SU-DHL-6 (cell line): ENCODE measurements at regions not wholly inside any gene's neighbourhood (a gene's known extent, or its start where the extent isn't known, plus 50 kb on each side); places are given as distances from the start of the nearest gene placed in this dataset.

Experiments
- H2AFZ ChIP-seq: fragments of 200-600 bp; sonication (generic); 2 replicates; pipeline ENCODE4 v1.6.1; 2014; ENCODE audit warnings: low read depth, mild to moderate bottlenecking, moderate library complexity, mixed read lengths, antibody characterized with exemption, low read length; ENCODE audit not compliant: severe bottlenecking
- H3F3A ChIP-seq: fragments of 200-600 bp; shearing (Covaris generic); 2 replicates; pipeline ENCODE4 v1.6.0; 2016; ENCODE audit warnings: antibody characterized with exemption, mild to moderate bottlenecking; ENCODE audit not compliant: insufficient read depth
- H3K27ac ChIP-seq: fragments of 200-600 bp; sonication (generic); 2 replicates; pipeline ENCODE4 v1.5.1; 2016; ENCODE audit warnings: low read depth, mild to moderate bottlenecking, low read length, moderate library complexity, mixed read lengths
- H3K27me3 ChIP-seq: fragments of 200-600 bp; sonication (generic), shearing (Covaris generic); 2 replicates; pipeline ENCODE4 v1.6.0; 2014; ENCODE audit warnings: mild to moderate bottlenecking, low read length
- H3K36me3 ChIP-seq: fragments of 200-600 bp; sonication (generic); 2 replicates; pipeline ENCODE4 v1.6.1; 2014; ENCODE audit warnings: mild to moderate bottlenecking, low read length, mixed read lengths
- H3K4me2 ChIP-seq: fragments of 300-600, 200-600 bp; shearing (Covaris generic), sonication (generic); 2 replicates; pipeline ENCODE4 v1.6.0; 2014; ENCODE audit warnings: low read length, low read depth, mild to moderate bottlenecking; ENCODE audit not compliant: poor library complexity, severe bottlenecking
- H3K4me3 ChIP-seq: fragments of 200-600 bp; sonication (generic); 2 replicates; pipeline ENCODE4 v1.5.1; 2014; ENCODE audit warnings: antibody characterized with exemption, low read length, mild to moderate bottlenecking, mixed read lengths; ENCODE audit not compliant: insufficient read depth, poor library complexity, severe bottlenecking
- H3K79me2 ChIP-seq: fragments of 200-600 bp; sonication (generic); 2 replicates; pipeline ENCODE4 v1.6.1; 2014; ENCODE audit warnings: mild to moderate bottlenecking, low read length, moderate library complexity; ENCODE audit not compliant: insufficient read depth
- H3K9ac ChIP-seq: fragments of 200-600 bp; sonication (generic); 2 replicates; pipeline ENCODE4 v1.7.0; 2014; ENCODE audit warnings: mild to moderate bottlenecking, low read length
- H3K9me2 ChIP-seq: fragments of 200-600 bp; sonication (generic); replicated peaks from 2 replicates; pipeline ENCODE4 v1.6.1; 2014; ENCODE audit warnings: low read length; ENCODE audit not compliant: insufficient read depth
- H3K9me3 ChIP-seq: fragments of 200-600 bp; sonication (generic); 2 replicates; pipeline ENCODE4 v1.6.1; 2014; ENCODE audit warnings: low read length, mixed read lengths; ENCODE audit not compliant: insufficient read depth
- H4K20me1 ChIP-seq: fragments of 200-600 bp; sonication (generic); 2 replicates; pipeline ENCODE4 v1.6.1; 2014; ENCODE audit warnings: low read depth, mild to moderate bottlenecking, antibody characterized with exemption, low read length, moderate library complexity, mixed read lengths
- EZH2phosphoT487 ChIP-seq: fragments of 200-600 bp; sonication (generic), shearing (Covaris generic); conservative IDR thresholded peaks from 2 replicates; pipeline ENCODE4 v1.6.1; 2018; ENCODE audit warnings: mild to moderate bottlenecking, antibody characterized with exemption, low read length, moderate library complexity, mixed read lengths
- TF ChIP-seq, protein P1 (sequence below): fragments of 200-600 bp; sonication (generic); IDR thresholded peaks from one replicate; pipeline ENCODE4 v1.5.1; 2017; ENCODE audit warnings: antibody characterized with exemption, mild to moderate bottlenecking, low read length, moderate library complexity; ENCODE audit not compliant: insufficient read depth, poor library complexity, severe bottlenecking

DNA sequence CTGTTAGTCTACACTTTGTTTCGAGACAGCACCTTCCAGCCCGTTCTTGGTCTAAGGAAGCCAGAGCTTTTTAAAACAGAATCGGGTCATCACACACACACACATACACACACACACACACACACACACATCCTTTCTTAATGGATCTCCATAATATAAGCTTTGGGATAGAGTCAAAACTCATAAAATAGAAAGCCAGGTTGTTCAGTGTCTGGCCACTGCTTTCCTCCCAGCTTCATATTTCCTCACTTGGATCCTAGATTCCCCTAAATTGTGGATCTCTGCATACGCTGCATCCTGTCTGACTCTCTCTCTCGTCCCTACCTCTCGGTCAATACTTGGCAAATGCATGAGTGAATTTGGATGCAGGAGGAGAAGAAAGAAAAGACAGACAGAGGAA is 120.5 kb upstream of the SLC14A2 start:
- no peak overlapping the region for H2AFZ ChIP-seq
- H4K20me1 ChIP-seq = no peaks in the 10 kb centered on the region
- no peaks in the 10 kb centered on the region for H3K36me3 ChIP-seq
- no peaks in the 10 kb centered on the region for H3K79me2 ChIP-seq
- no peak overlapping the region for H3K27ac ChIP-seq
- H3K9me3 ChIP-seq = no peaks in the 10 kb centered on the region
- no peak overlapping the region for H3K4me3 ChIP-seq
- no peak overlapping the region for H3K4me2 ChIP-seq
- H3F3A ChIP-seq = no peaks in the 10 kb centered on the region
- no peaks in the 10 kb centered on the region for H3K9me2 ChIP-seq
- no peak for TF ChIP-seq EZH2phosphoT487
- TF ChIP-seq, protein P1, sequence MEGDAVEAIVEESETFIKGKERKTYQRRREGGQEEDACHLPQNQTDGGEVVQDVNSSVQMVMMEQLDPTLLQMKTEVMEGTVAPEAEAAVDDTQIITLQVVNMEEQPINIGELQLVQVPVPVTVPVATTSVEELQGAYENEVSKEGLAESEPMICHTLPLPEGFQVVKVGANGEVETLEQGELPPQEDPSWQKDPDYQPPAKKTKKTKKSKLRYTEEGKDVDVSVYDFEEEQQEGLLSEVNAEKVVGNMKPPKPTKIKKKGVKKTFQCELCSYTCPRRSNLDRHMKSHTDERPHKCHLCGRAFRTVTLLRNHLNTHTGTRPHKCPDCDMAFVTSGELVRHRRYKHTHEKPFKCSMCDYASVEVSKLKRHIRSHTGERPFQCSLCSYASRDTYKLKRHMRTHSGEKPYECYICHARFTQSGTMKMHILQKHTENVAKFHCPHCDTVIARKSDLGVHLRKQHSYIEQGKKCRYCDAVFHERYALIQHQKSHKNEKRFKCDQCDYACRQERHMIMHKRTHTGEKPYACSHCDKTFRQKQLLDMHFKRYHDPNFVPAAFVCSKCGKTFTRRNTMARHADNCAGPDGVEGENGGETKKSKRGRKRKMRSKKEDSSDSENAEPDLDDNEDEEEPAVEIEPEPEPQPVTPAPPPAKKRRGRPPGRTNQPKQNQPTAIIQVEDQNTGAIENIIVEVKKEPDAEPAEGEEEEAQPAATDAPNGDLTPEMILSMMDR = no peak
- H3K27me3 ChIP-seq = no peaks in the 10 kb centered on the region
- H3K9ac ChIP-seq = no peak overlapping the region

DNA sequence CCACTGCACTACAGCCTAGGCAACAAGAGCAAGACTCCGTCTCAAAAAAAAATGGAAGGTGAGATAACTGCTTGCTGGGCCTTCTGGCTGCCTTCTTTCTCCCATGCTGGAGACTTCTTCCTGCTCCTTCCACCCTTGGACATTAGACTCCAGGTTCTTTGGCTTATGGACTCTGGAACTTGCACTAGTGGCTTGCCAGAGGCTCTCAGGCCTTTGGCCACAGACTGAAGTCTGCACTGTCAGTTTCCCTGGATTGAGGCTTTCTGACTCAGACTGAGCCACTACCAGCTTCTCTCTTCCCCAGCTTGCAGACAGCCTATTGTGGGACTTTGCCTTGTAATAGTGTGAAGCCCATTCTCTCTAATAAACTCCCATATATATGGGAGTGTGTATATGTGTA is 118.5 kb upstream of the SLC14A2 start:
- H3K4me2 ChIP-seq = no peak overlapping the region
- H3K9ac ChIP-seq = no peak overlapping the region
- no peaks in the 10 kb centered on the region for H3K9me2 ChIP-seq
- no peak overlapping the region for H2AFZ ChIP-seq
- H3K79me2 ChIP-seq = no peaks in the 10 kb centered on the region
- H3K36me3 ChIP-seq = no peaks in the 10 kb centered on the region
- H3K27ac ChIP-seq = no peak overlapping the region
- TF ChIP-seq EZH2phosphoT487 = no peak
- TF ChIP-seq, protein P1 = no peak
- no peaks in the 10 kb centered on the region for H3K9me3 ChIP-seq
- no peaks in the 10 kb centered on the region for H3K27me3 ChIP-seq
- H3K4me3 ChIP-seq = no peak overlapping the region
- H4K20me1 ChIP-seq = no peaks in the 10 kb centered on the region
- no peaks in the 10 kb centered on the region for H3F3A ChIP-seq

DNA sequence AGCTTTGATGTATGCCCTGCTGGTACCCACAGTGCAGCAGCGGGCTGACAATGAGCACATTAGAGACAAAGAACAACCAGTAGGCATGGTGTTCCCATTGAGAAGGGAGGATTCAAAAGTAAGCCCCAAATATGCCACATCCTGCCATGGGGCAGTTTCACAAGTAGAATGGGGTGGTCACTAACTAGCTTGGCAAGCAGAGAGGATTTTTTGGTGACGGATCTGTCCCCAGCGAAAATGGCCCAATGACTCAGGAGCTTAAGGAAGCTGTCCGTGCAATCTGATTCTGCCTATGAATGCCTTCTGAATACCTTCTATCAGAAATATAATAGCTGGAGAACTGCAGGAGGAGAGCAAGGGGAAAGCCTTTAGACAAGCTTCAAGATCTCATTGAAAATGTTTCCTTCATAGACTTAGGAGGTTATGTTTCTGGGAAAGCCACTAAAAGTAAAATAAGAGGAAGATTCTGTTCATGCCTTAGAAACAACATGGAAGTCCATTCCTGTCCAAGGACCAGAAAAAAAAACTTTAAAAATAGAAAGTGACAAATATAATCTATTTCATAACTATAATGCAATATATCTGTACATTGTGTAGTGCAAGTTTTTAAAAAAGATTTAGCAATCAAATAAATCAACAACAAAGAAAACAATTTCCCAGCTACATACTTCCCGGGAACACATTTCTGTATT is 117.5 kb upstream of the SLC14A2 start:
- no peaks in the 10 kb centered on the region for H3K27me3 ChIP-seq
- H3K9me2 ChIP-seq = no peaks in the 10 kb centered on the region
- H3K27ac ChIP-seq = no peak overlapping the region
- no peak for TF ChIP-seq EZH2phosphoT487
- H3K4me2 ChIP-seq = no peak overlapping the region
- no peaks in the 10 kb centered on the region for H3K79me2 ChIP-seq
- H4K20me1 ChIP-seq = no peaks in the 10 kb centered on the region
- no peak overlapping the region for H3K4me3 ChIP-seq
- no peaks in the 10 kb centered on the region for H3K36me3 ChIP-seq
- H3K9me3 ChIP-seq = no peaks in the 10 kb centered on the region
- no peak overlapping the region for H2AFZ ChIP-seq
- no peaks in the 10 kb centered on the region for H3F3A ChIP-seq
- no peak overlapping the region for H3K9ac ChIP-seq

DNA sequence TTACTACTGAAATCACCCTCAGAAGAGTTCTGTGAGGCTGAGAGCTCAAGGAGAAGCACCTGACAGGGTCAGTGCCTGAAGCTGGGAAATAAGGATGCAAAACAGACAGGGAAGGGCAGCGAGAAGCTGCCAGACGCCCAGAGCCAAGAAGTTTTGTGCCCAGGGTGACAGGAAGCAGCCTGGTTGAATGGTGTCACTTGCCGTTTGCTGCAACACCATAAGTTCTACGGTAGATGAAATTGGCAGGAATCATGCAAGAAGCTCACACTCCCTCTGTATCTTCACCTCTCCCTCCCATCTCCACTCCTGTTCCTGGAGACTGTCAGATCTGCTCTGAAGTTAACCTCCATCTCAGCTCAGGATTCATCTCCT is 117.0 kb upstream of the SLC14A2 start:
- Histone ChIP-seq H4K20me1 (no peaks in the 10 kb centered on the region), H3K9ac (no peak overlapping the region), H3K27ac (no peak overlapping the region), H3K79me2 (no peaks in the 10 kb centered on the region), H3K27me3 (no peaks in the 10 kb centered on the region), H3K36me3 (no peaks in the 10 kb centered on the region), H3K9me2 (no peaks in the 10 kb centered on the region), H3K4me3 (no peak overlapping the region), H3K9me3 (no peaks in the 10 kb centered on the region), H2AFZ (no peak overlapping the region), H3K4me2 (no peak overlapping the region), H3F3A (no peaks in the 10 kb centered on the region)
- no peak for TF ChIP-seq EZH2phosphoT487
- TF ChIP-seq, protein P1 = no peak
